EH (cell line): ENCODE measurements at regions not wholly inside any gene's neighbourhood (a gene's known extent, or its start where the extent isn't known, plus 50 kb on each side); places are given as distances from the start of the nearest gene placed in this dataset.
A peak's percentile ranks its signal among the peaks of the same experiment; 100 is the strongest.

Experiments
- DNase-seq: peaks from one replicate; pipeline ENCODE4 v3.0.0-alpha.2; 2015; ENCODE audit warnings: low read depth

- DNase-seq = no peak
Observed at GRCh38 chr10:111348076-111348475, 271.2 kb downstream of the ADRA2A start.

GRCh38 chr10:111354859-111355258 is 278.0 kb downstream of the ADRA2A start:
- DNase-seq = no peak

GRCh38 chr10:111356571-111356970 is 279.7 kb downstream of the ADRA2A start:
- no peak for DNase-seq

GRCh38 chr10:111357859-111358258 is 281.0 kb downstream of the ADRA2A start:
- no peak for DNase-seq

- DNase-seq = peak; percentile 37
Observed at GRCh38 chr10:111360260-111360925, 283.6 kb downstream of the ADRA2A start.

GRCh38 chr10:111367531-111367930 is 290.7 kb downstream of the ADRA2A start:
- DNase-seq = no peak

- peak; percentile 43 for DNase-seq
Observed at GRCh38 chr10:111370101-111370500, 293.3 kb downstream of the ADRA2A start.

GRCh38 chr10:111373696-111374095 is 296.9 kb downstream of the ADRA2A start:
- DNase-seq = no peak

GRCh38 chr10:111379534-111380187 is 302.8 kb downstream of the ADRA2A start:
- no peak for DNase-seq

- DNase-seq = peak; percentile 38
Observed at GRCh38 chr10:111384556-111384955, 307.7 kb downstream of the ADRA2A start.

- peak; percentile 21 for DNase-seq
Observed at GRCh38 chr10:111390813-111391563, 314.2 kb downstream of the ADRA2A start.

- peak; percentile 76 for DNase-seq
Observed at GRCh38 chr10:111392159-111392558, 315.3 kb downstream of the ADRA2A start.

- DNase-seq = peak; percentile 74
Observed at GRCh38 chr10:111392910-111393309, 316.1 kb downstream of the ADRA2A start.

- DNase-seq = peak; percentile 74
Observed at GRCh38 chr10:111410740-111411139, 333.9 kb downstream of the ADRA2A start.

- DNase-seq = no peak
Observed at GRCh38 chr10:111425459-111425858, 348.6 kb downstream of the ADRA2A start.

- DNase-seq = no peak
Observed at GRCh38 chr10:111429288-111430028, 352.6 kb downstream of the ADRA2A start.

GRCh38 chr10:111430070-111430469 is 353.2 kb downstream of the ADRA2A start:
- no peak for DNase-seq

- no peak for DNase-seq
Observed at GRCh38 chr10:111432588-111432987, 355.8 kb downstream of the ADRA2A start.

- DNase-seq = no peak
Observed at GRCh38 chr10:111435871-111436270, 359.0 kb downstream of the ADRA2A start.

GRCh38 chr10:111439034-111439842 is 362.4 kb downstream of the ADRA2A start:
- no peak for DNase-seq

- no peak for DNase-seq
Observed at GRCh38 chr10:111440501-111440900, 363.7 kb downstream of the ADRA2A start.
